Fibroblast of peridontal ligament (primary cell): ENCODE measurements at regions not wholly inside any gene's neighbourhood (a gene's known extent, or its start where the extent isn't known, plus 50 kb on each side); places are given as distances from the start of the nearest gene placed in this dataset.

ENCODE experiments used
- DNase-seq: peaks from one replicate; pipeline ENCODE4 v3.0.0-alpha.2; 2010; ENCODE audit errors: extremely low read depth

DNA sequence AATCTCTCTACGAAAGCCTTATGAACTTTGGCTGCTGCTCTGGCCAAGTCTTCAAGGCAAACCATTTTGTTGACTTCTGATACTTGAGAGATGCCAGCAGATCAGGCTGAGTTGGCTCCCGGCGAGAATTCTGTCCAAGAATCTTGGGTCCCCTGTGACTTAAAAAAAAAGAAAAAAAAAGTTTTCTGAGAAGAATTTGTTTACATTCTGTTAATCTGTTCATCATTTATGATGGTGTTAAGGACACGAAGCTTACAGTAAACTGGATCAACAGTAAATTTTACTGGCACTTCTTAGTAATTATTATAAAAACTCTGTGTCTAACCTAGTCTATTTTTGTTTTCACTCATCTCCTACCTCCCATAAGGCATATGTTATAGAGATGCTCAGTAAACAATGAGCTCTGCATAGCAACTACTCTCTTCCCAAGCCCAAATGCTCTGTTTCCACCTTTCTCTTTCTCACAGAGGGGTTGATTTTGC is 320.9 kb upstream of the RASGRP1 start:
- peak; percentile 91 for DNase-seq

- peak; percentile 93 for DNase-seq
Measured at GRCh38 chr15:38886315-38887163, 321.9 kb upstream of the RASGRP1 start.

- no peak for DNase-seq
Measured at GRCh38 chr15:38888701-38889221, 324.1 kb upstream of the RASGRP1 start.

- DNase-seq, result no peak
Measured at GRCh38 chr15:38890194-38890593, 325.6 kb upstream of the RASGRP1 start.

GRCh38 chr15:38893925-38894242 is 329.3 kb upstream of the RASGRP1 start:
- DNase-seq, result no peak

DNA sequence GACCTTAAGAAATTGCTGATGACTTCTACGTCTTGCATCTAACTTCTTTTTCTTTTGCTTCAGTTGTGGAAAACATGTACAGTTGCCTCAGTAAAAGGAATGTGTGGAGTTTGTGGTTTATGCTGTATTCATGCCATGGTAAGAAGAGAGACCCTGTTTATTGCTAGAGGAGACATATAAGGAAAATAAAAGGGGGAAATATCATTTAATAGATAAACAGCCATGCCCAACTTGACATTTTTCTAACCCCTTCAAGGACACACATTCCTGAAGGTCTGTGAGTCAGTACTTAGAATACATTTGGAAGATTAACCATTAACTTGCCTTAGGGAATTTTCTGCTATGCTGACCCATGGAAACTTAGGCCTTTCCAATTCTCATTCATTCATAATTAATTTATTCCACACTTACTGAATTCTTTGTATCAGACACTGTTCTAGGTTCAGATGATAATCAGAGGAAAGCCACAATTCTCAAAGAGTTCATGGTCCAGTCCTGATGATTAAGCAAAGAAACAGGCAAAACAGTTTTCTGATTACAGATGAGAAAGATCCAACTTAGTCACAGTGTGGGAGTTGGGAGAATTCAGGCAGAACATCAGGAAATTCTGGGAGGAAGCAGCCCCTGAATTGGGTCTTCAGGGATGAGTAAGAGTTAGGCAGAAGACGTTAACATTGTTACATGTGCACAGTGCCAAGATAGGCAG is 329.8 kb upstream of the RASGRP1 start:
- DNase-seq, result peak; percentile 95

DNA sequence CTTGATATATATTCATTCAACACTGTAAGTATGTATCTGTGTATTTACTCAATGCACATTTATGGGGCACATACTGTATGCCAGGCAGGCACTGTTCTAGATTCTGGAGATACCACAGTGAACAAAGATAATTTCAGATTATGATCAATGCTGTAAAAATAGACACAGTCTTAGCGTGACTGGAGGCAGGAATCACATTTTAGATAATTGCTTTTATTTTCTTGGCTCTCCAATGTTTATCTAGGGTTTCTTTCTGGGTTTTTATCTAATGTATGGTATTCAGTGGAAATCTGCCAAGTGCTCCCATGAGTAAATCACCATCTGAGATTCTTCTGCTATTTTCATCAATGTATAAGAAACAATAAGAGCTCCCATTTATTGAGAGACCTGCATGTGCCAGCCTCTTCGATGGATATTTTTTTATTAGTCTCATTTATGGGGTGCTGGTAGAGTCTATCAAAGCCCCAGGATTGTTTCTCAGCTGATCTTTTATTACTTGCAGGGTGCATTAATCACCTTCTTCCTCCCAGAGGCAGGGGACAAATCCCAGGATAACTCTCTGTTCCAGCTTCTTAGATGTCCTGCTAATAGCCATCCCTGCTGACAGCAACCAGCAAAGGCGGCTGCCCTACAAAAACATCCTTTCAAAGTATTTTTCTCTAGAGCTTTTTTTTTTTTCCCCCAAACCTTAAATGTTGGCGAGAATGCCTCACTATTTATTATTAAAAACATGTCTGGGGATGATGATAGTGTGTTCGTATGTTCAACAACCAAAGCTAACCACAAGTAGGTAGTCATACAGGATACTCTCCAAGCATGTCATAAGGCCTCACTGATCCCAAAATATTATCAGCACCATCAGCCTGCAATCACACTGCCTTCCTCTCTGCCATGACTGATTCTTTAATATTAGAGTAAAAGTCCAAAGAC is 331.0 kb upstream of the RASGRP1 start:
- DNase-seq, result peak; percentile 77

- no peak for DNase-seq
Measured at GRCh38 chr15:38896647-38897046, 332.0 kb upstream of the RASGRP1 start.

- no peak for DNase-seq
Measured at GRCh38 chr15:38897551-38897950, 332.9 kb upstream of the RASGRP1 start.

GRCh38 chr15:38898236-38898635 is 333.6 kb upstream of the RASGRP1 start:
- no peak for DNase-seq

GRCh38 chr15:38899300-38899699 is 334.7 kb upstream of the RASGRP1 start:
- peak; percentile 85 for DNase-seq

DNA sequence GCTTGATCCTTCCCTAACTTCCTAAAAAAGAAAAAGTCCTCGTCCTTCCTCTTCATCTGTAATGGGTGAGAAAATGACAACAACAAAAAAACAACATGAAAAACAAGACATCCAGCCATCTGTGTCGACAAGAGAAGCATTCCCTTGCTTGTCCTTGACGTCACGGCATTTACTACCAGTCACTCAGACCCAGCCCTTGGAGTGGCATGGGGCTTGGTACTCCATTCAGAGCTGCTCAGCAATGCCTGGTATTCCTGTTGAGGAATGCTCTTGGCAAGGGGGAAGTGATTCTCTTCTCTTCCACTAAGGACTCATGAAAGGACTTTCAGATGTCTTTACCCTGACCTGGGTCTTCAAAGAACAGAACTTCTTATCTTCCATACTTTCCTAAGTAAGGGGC is 339.7 kb upstream of the RASGRP1 start:
- DNase-seq, result no peak

DNA sequence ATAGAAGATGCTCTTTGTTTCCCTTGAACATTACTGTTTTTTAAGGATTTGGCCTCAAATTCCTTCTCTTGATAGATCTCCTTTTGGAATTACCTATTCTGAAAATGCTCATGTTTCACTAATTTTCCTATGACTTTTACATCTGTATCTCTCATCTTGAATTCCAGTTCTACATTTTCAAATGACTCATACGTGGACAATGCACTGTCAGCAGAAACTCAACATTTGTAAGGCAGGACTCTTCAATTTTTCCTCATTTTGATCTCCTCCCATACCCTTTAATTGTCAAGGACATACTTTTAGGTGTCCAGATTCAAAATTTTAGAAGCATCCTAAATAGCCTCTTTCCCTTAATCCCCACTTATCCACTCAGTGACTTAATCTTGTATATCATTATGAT is 341.0 kb upstream of the RASGRP1 start:
- DNase-seq, result no peak

- DNase-seq, result peak; percentile 9
Measured at GRCh38 chr15:38920966-38921365, 356.4 kb upstream of the RASGRP1 start.

DNA sequence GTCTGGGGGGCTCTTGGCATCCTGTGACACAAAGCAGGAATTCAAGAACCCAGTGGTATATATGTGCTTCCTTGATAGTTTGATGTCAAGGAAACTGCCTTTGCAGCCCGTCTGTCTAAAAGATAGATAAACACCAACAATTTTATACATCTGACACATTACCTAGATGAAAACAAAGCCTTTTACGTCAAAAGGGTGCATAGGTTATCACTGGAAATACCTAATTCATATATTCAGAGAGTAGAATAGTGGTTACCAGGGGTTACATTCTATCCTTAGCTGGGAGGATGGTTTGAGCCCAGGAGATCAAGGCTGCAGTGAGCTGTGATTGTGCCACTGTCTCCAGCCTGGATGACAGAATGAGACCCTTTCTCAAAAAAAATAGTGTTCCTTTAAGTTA is 356.9 kb upstream of the RASGRP1 start:
- no peak for DNase-seq

GRCh38 chr15:38928431-38928830 is 363.8 kb upstream of the RASGRP1 start:
- DNase-seq, result peak; percentile 4

GRCh38 chr15:38930851-38931572 is 366.4 kb upstream of the RASGRP1 start:
- peak; percentile 82 for DNase-seq

GRCh38 chr15:38941399-38941953 is 376.9 kb upstream of the RASGRP1 start:
- DNase-seq, result peak; percentile 40

- DNase-seq, result no peak
Measured at GRCh38 chr15:38944536-38944935, 379.9 kb upstream of the RASGRP1 start.

GRCh38 chr15:38945551-38946298 is 381.1 kb upstream of the RASGRP1 start:
- DNase-seq, result no peak
